Ammon's horn (tissue), 1 donor: ENCODE measurements at regions not wholly inside any gene's neighbourhood (a gene's known extent, or its start where the extent isn't known, plus 50 kb on each side); places are given as distances from the start of the nearest gene placed in this dataset.
"Not testable (repeated sequence)": the region's sequence is repeated elsewhere in the genome, so short reads cannot be mapped to it uniquely, and the experiment has no call there.

Source experiments
- DNase-seq: peaks from one replicate; pipeline ENCODE4 v3.0.0-alpha.2; 2016; ENCODE audit warnings: low spot score

- no peak for DNase-seq
Observed at GRCh38 chr21:14826630-14827029, 238.2 kb downstream of the NRIP1 start.

GRCh38 chr21:14825514-14825974 is 239.3 kb downstream of the NRIP1 start:
- no peak for DNase-seq

- no peak for DNase-seq
Observed at GRCh38 chr21:14824126-14824525, 240.7 kb downstream of the NRIP1 start.

- DNase-seq: peak; percentile 14
Observed at GRCh38 chr21:14817311-14817710, 247.5 kb downstream of the NRIP1 start.

- DNase-seq: no peak
Observed at GRCh38 chr21:14814991-14815390, 249.8 kb downstream of the NRIP1 start.

- DNase-seq: no peak
Observed at GRCh38 chr21:14814282-14814681, 250.5 kb downstream of the NRIP1 start.

GRCh38 chr21:14804170-14804569 is 258.1 kb upstream of the SAMSN1 start:
- DNase-seq: not testable (repeated sequence)

- DNase-seq: no peak
Observed at GRCh38 chr21:14797543-14797942, 251.4 kb upstream of the SAMSN1 start.

- DNase-seq: no peak
Observed at GRCh38 chr21:14787312-14787711, 241.2 kb upstream of the SAMSN1 start.

GRCh38 chr21:14785679-14786078 is 239.6 kb upstream of the SAMSN1 start:
- DNase-seq: no peak

GRCh38 chr21:14773777-14774345 is 227.7 kb upstream of the SAMSN1 start:
- peak; percentile 34 for DNase-seq

- no peak for DNase-seq
Observed at GRCh38 chr21:14771593-14771992, 225.5 kb upstream of the SAMSN1 start.

GRCh38 chr21:14768042-14768441 is 221.9 kb upstream of the SAMSN1 start:
- DNase-seq: no peak

GRCh38 chr21:14767192-14767852 is 221.2 kb upstream of the SAMSN1 start:
- no peak for DNase-seq

GRCh38 chr21:14766241-14766640 is 220.1 kb upstream of the SAMSN1 start:
- DNase-seq: no peak

GRCh38 chr21:14763695-14764064 is 217.6 kb upstream of the SAMSN1 start:
- no peak for DNase-seq

- peak; percentile 53 for DNase-seq
Observed at GRCh38 chr21:14762734-14763694, 216.9 kb upstream of the SAMSN1 start.

- DNase-seq: no peak
Observed at GRCh38 chr21:14762327-14762726, 216.2 kb upstream of the SAMSN1 start.

GRCh38 chr21:14759285-14759684 is 213.2 kb upstream of the SAMSN1 start:
- DNase-seq: no peak

GRCh38 chr21:14758849-14759248 is 212.7 kb upstream of the SAMSN1 start:
- DNase-seq: no peak

GRCh38 chr21:14757533-14758327 is 211.6 kb upstream of the SAMSN1 start:
- DNase-seq: no peak

GRCh38 chr21:14755086-14755485 is 209.0 kb upstream of the SAMSN1 start:
- no peak for DNase-seq
